Ishikawa (cell line): ENCODE measurements at regions not wholly inside any gene's neighbourhood (a gene's known extent, or its start where the extent isn't known, plus 50 kb on each side); places are given as distances from the start of the nearest gene placed in this dataset.

Experiments used
- FOXM1 ChIP-seq: IDR thresholded peaks from 2 replicates; pipeline ENCODE4 v1.6.1; 2012; ENCODE audit warnings: low read depth, borderline replicate concordance
- REST ChIP-seq: IDR thresholded peaks from 2 replicates; pipeline ENCODE4 v1.6.1; 2012; ENCODE audit warnings: low read depth, mild to moderate bottlenecking
- TAF1 ChIP-seq: IDR thresholded peaks from 2 replicates; pipeline ENCODE4 v1.6.1; 2012; ENCODE audit warnings: low read depth, mild to moderate bottlenecking

DNA sequence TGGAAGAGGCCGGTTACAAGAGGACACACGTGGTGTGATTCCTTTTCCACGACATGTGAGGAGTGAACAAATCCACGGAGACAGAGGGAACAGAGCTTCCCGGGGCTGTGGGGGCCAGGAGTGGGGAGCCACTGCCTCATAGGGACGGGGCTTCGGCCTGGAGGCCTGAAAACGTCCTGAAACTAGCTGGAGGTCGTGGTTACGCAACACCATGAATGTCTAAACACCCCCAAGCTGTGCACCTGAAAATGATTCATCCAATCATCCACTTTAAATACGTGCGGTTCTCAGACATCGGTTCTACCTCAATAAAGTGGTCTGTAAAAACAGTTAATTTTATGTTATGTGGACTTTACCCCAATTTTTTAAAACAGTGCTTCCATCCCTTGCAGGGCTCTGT lies 65.3 kb upstream of the PPP1R26 start:
- TF ChIP-seq REST (no peak), TAF1 (no peak), FOXM1 (no peak)
